ENCODE measurements at regions not wholly inside any gene's neighbourhood (a gene's known extent, or its start where the extent isn't known, plus 50 kb on each side); places are given as distances from the start of the nearest gene placed in this dataset.

GRCh38 chr7:79949778-79950177 lies 184.9 kb upstream of the GNAI1 start:
- TF ChIP-seq CTCF (IDR thresholded peaks at IDR 0.05) (no peak), POLR2A (IDR thresholded peaks at IDR 0.05) (no peak)
